ENCODE measurements at regions not wholly inside any gene's neighbourhood (a gene's known extent, or its start where the extent isn't known, plus 50 kb on each side); places are given as distances from the start of the nearest gene placed in this dataset.

GRCh38 chr5:156095709-156096241, 231.2 kb upstream of the SGCD start:
- DNase-seq = no peak

- no peak for DNase-seq
Measured at GRCh38 chr5:156096259-156096658, 230.7 kb upstream of the SGCD start.

- DNase-seq = no peak
Measured at GRCh38 chr5:156103155-156103885, 223.6 kb upstream of the SGCD start.

GRCh38 chr5:156109317-156110023, 217.5 kb upstream of the SGCD start:
- no peak for DNase-seq

- DNase-seq = no peak
Measured at GRCh38 chr5:156119692-156120091, 207.3 kb upstream of the SGCD start.

- DNase-seq = peak; percentile 67
Measured at GRCh38 chr5:156120777-156121176, 206.2 kb upstream of the SGCD start.

- no peak for DNase-seq
Measured at GRCh38 chr5:156121234-156121633, 205.7 kb upstream of the SGCD start.

- DNase-seq = no peak
Measured at GRCh38 chr5:156121882-156122281, 205.1 kb upstream of the SGCD start.

- no peak for DNase-seq
Measured at GRCh38 chr5:156124708-156125107, 202.3 kb upstream of the SGCD start.

GRCh38 chr5:156125118-156125517, 201.8 kb upstream of the SGCD start:
- DNase-seq = no peak

GRCh38 chr5:156126716-156127115, 200.2 kb upstream of the SGCD start:
- DNase-seq = no peak

GRCh38 chr5:156128026-156128425, 198.9 kb upstream of the SGCD start:
- DNase-seq = no peak

GRCh38 chr5:156134216-156134615, 192.7 kb upstream of the SGCD start:
- DNase-seq = no peak

- DNase-seq = no peak
Measured at GRCh38 chr5:156135531-156135930, 191.4 kb upstream of the SGCD start.

- DNase-seq = no peak
Measured at GRCh38 chr5:156137071-156137869, 189.7 kb upstream of the SGCD start.

- DNase-seq = no peak
Measured at GRCh38 chr5:156142867-156143266, 184.1 kb upstream of the SGCD start.

- no peak for DNase-seq
Measured at GRCh38 chr5:156147261-156147943, 179.6 kb upstream of the SGCD start.

- no peak for DNase-seq
Measured at GRCh38 chr5:156147944-156148285, 179.0 kb upstream of the SGCD start.

- no peak for DNase-seq
Measured at GRCh38 chr5:156148301-156148700, 178.7 kb upstream of the SGCD start.

- DNase-seq = no peak
Measured at GRCh38 chr5:156149213-156149612, 177.8 kb upstream of the SGCD start.

- DNase-seq = no peak
Measured at GRCh38 chr5:156153602-156154001, 173.4 kb upstream of the SGCD start.

GRCh38 chr5:156154757-156155156, 172.2 kb upstream of the SGCD start:
- DNase-seq = no peak

GRCh38 chr5:156155598-156155997, 171.4 kb upstream of the SGCD start:
- no peak for DNase-seq
